ENCODE measurements at regions not wholly inside any gene's neighbourhood (a gene's known extent, or its start where the extent isn't known, plus 50 kb on each side); places are given as distances from the start of the nearest gene placed in this dataset.

GRCh38 chr4:36665985-36666527, 384.6 kb downstream of the DTHD1 start:
- 80% methylated on average over 3 of the region's 3 CpGs for WGBS, 2 donors
- Histone ChIP-seq H3K27ac (no peak overlapping the region), H3K27me3 (no peaks in the 10 kb centered on the region), H3K4me3 (no peak overlapping the region), H3K9me3 (no peaks in the 10 kb centered on the region), H3K4me1 (no peaks in the 10 kb centered on the region), H3K36me3 (no peaks in the 10 kb centered on the region)
- TF ChIP-seq CTCF (IDR thresholded peaks at IDR 0.05) (no peak), POLR2A (IDR thresholded peaks at IDR 0.05) (no peak), EP300 (IDR thresholded peaks at IDR 0.05) (no peak)
- no peak for DNase-seq (ENCODE audit: low spot score in 2 of 2)

DNA sequence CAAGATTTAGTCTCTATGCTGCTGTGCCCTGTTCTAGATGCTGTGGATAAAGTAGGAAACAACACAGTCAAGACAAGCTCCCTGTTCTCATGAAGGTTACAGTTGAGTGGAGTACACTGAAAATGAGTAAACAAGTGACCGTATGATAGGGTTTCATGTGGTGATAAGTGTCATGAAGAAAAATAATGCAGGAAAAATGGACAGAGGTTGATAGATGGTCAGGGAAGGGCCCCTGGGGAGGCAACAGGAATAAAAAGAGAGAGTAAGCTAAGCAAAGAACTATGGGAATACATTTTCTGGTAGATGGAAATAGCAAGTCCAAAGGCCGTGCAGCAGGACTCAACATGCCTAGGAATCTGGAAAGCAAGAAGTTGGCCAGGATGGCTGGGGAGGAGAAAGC, 394.0 kb downstream of the DTHD1 start:
- H3K4me3 ChIP-seq = no peak overlapping the region
- DNase-seq (ENCODE audit: low spot score in 2 of 2) = no peak
- no peaks in the 10 kb centered on the region for H3K27me3 ChIP-seq
- no peaks in the 10 kb centered on the region for H3K4me1 ChIP-seq
- WGBS, 2 donors = 87 to 94% methylated on average over 2 of the region's 2 CpGs
- H3K36me3 ChIP-seq = no peaks in the 10 kb centered on the region
- H3K9me3 ChIP-seq = no peaks in the 10 kb centered on the region
- no peak overlapping the region for H3K27ac ChIP-seq
- TF ChIP-seq CTCF (IDR thresholded peaks at IDR 0.05) = no peak
- TF ChIP-seq EP300 (IDR thresholded peaks at IDR 0.05) = no peak
- TF ChIP-seq POLR2A (IDR thresholded peaks at IDR 0.05) = no peak

GRCh38 chr4:36676139-36677050, 395.0 kb downstream of the DTHD1 start:
- Histone ChIP-seq H3K36me3 (no peaks in the 10 kb centered on the region), H3K9me3 (no peaks in the 10 kb centered on the region), H3K4me3 (no peak overlapping the region), H3K27ac (no peak overlapping the region), H3K4me1 (no peaks in the 10 kb centered on the region), H3K27me3 (no peaks in the 10 kb centered on the region)
- 42 to 46% methylated on average over 5 of the region's 5 CpGs for WGBS, 2 donors
- TF ChIP-seq POLR2A (IDR thresholded peaks at IDR 0.05) = no peak
- TF ChIP-seq EP300 (IDR thresholded peaks at IDR 0.05) = no peak
- TF ChIP-seq CTCF (IDR thresholded peaks at IDR 0.05) = no peak
- no peak for DNase-seq (ENCODE audit: low spot score in 2 of 2)

GRCh38 chr4:36677112-36677511, 395.7 kb downstream of the DTHD1 start:
- 86 to 90% methylated on average over 2 of the region's 2 CpGs for WGBS, 2 donors

More at GRCh38 chr4:36677112-36677511, 395.7 kb downstream of the DTHD1 start:
- Histone ChIP-seq H3K9me3 (no peaks in the 10 kb centered on the region), H3K4me1 (no peaks in the 10 kb centered on the region), H3K36me3 (no peaks in the 10 kb centered on the region), H3K4me3 (no peak overlapping the region), H3K27ac (no peak overlapping the region), H3K27me3 (no peaks in the 10 kb centered on the region)
- DNase-seq (ENCODE audit: low spot score in 2 of 2) = no peak
- TF ChIP-seq POLR2A (IDR thresholded peaks at IDR 0.05) (no peak), CTCF (IDR thresholded peaks at IDR 0.05) (no peak), EP300 (IDR thresholded peaks at IDR 0.05) (no peak)
